ENCODE measurements at regions not wholly inside any gene's neighbourhood (a gene's known extent, or its start where the extent isn't known, plus 50 kb on each side); places are given as distances from the start of the nearest gene placed in this dataset.

DNA sequence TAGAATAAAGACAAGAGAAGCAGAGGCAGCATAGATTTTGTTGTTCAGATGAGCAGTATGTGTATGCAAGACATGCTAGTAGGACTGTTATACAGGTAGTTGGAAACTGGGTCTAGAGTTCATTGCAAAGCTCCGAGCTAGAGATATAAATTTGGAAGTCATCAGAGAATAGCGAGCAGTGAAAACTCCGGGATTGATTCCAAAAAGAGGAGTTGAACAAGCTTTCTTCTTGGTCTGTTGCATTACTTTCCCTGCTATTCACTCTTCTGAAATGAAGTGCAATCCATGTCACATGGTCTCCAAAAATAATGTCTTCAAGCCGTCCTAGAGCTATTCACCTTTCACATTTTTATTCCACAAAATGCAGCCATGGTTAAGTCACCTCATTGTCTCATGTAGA lies 67.9 kb upstream of the ZNF462 start:
- TF ChIP-seq, protein P1, sequence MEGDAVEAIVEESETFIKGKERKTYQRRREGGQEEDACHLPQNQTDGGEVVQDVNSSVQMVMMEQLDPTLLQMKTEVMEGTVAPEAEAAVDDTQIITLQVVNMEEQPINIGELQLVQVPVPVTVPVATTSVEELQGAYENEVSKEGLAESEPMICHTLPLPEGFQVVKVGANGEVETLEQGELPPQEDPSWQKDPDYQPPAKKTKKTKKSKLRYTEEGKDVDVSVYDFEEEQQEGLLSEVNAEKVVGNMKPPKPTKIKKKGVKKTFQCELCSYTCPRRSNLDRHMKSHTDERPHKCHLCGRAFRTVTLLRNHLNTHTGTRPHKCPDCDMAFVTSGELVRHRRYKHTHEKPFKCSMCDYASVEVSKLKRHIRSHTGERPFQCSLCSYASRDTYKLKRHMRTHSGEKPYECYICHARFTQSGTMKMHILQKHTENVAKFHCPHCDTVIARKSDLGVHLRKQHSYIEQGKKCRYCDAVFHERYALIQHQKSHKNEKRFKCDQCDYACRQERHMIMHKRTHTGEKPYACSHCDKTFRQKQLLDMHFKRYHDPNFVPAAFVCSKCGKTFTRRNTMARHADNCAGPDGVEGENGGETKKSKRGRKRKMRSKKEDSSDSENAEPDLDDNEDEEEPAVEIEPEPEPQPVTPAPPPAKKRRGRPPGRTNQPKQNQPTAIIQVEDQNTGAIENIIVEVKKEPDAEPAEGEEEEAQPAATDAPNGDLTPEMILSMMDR (IDR thresholded peaks at IDR 0.05; ENCODE audit: low read depth, low read length, missing control alignments), result no peak
- no peak overlapping the region for H3K4me3 ChIP-seq (replicated peaks; ENCODE audit: low read depth, low read length)
- DNase-seq (ENCODE audit: extremely low read depth, low read depth), result no peak

DNA sequence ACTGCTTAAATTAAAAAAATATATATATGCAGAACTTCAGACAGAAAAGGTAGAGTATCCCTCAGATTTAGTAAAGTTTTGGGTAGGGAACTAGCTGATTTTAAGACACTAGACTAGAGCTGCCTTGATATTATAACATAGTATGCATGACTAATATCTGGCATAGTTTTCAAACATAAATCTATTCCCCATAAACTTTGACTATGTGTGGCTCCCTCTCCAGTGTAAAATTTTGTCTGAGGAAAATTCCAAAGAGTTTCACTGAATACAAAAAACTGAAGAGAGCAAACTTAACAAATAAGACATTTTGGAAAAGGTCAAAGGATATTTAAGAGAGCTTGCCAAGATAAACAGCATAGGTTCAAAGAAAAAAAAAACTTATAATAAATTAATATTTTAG lies 66.2 kb upstream of the ZNF462 start:
- no peak for DNase-seq (ENCODE audit: extremely low read depth, low read depth)
- TF ChIP-seq, protein P1 (IDR thresholded peaks at IDR 0.05; ENCODE audit: low read depth, low read length, missing control alignments), result no peak
- H3K4me3 ChIP-seq (replicated peaks; ENCODE audit: low read depth, low read length), result no peak overlapping the region

DNA sequence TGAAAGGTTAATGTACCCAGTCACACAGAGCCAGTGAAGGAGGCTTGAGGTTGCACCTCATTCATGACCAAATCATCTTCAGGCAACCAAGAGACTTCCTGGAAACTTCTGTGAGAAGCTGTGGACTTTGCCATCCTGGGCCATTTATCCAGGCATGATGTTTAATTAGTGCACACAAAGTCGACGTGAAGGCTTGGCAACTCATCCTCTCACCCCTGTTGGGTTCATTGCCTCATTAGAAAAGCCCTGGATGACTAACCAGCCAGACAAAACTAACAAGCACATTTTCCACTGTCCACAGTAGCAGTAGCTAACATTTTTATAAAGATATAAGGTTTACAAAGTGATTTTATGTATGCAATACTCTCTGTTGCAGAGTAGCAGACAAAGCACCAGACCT lies 65.7 kb upstream of the ZNF462 start:
- TF ChIP-seq, protein P1 (IDR thresholded peaks at IDR 0.05; ENCODE audit: low read depth, low read length, missing control alignments), result no peak
- no peak for DNase-seq (ENCODE audit: extremely low read depth, low read depth)
- H3K4me3 ChIP-seq (replicated peaks; ENCODE audit: low read depth, low read length), result no peak overlapping the region

DNA sequence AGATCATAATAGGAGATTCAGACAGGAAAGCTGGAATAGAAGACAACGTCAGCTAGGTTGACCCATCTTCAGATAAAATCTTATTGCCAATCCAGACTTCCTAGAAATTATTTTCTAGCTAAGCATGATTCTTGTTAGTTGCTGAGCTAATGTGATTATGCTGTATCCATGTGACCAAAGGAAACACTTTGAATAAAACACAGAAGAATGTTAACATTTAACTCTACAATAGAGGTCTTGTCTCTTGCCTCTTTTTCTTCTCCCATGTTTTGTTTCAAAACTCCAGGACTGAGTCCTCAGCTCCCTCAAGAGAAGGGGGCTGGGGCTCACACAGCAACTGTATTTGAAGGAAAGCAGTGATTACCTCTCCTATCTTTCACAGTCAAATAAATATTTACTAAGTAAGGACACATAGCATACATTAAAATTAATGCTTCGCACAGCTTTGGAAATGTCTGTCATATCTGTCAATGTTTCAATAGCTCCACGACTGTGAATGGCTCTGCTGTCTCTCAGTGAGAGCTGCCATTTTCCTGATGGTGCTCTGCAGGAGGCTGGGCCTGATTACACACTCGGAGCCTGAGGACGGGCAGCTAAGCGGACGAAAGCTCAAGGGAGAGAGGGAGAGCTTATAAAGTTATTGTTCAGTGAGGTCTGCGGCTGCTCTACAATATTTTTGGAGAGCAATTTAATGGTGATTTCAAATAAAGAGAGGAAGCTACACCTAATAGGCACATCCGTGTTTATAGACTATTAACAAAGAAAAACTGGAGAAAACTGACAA lies 64.8 kb upstream of the ZNF462 start:
- TF ChIP-seq, protein P1 (IDR thresholded peaks at IDR 0.05; ENCODE audit: low read depth, low read length, missing control alignments), result no peak
- DNase-seq (ENCODE audit: extremely low read depth, low read depth), result no peak
- no peak overlapping the region for H3K4me3 ChIP-seq (replicated peaks; ENCODE audit: low read depth, low read length)

DNA sequence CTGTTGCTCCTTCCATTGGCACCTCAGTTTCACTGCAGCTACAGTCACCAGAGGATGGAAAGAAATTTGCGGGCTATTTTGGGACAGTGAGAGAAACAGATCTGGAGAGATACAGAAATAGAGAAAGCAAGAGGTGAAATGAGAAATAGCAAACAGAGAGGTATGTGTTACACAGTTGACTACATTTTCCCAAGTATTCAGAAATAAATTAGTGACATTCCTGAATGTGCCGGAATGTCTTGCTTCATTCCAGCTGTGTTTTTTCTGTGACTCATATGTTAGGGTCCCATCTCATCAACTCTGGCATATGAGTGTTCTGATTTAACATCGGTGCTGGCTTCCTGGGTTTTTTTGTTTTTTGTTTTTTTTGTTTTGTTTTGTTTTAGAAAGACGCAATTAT lies 63.8 kb upstream of the ZNF462 start:
- TF ChIP-seq, protein P1 (IDR thresholded peaks at IDR 0.05; ENCODE audit: low read depth, low read length, missing control alignments), result no peak
- H3K4me3 ChIP-seq (replicated peaks; ENCODE audit: low read depth, low read length), result no peak overlapping the region
- peak; percentile 19 for DNase-seq (ENCODE audit: extremely low read depth, low read depth)

DNA sequence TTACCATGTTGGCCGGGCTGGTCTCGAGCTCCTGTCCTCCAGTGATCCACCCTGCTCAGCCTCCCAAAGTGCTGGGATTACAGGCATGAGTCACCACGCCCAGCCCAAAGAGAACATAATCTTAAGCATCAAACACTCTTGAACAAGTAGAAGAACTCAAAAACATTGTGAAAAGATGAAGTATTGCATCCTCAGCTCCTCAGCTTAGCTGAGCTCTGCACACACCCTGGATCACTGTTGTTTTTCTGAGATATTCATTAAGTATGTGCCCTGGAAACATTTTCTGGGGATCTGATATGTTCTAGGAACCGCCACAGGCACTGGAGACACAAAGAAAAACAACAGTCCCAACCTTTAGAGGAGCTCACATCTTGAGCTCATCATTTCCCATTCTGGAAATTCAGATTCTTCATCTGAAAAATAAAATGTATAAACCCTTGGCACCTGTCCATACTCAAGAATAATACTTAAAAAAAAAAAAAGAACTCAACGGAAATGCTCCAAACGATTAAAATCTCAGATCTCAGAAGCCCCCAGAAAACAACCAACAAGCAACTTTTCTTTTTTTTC lies 62.2 kb upstream of the ZNF462 start:
- no peak for DNase-seq (ENCODE audit: extremely low read depth, low read depth)
- H3K4me3 ChIP-seq (replicated peaks; ENCODE audit: low read depth, low read length), result no peak overlapping the region
- TF ChIP-seq, protein P1 (IDR thresholded peaks at IDR 0.05; ENCODE audit: low read depth, low read length, missing control alignments), result no peak
